Suppressor macrophage (primary cell): ENCODE measurements at regions not wholly inside any gene's neighbourhood (a gene's known extent, or its start where the extent isn't known, plus 50 kb on each side); places are given as distances from the start of the nearest gene placed in this dataset.
A peak's percentile ranks its signal among the peaks of the same experiment; 100 is the strongest.

ENCODE experiments used
- DNase-seq, 4 experiments: peaks; one replicate each; pipeline ENCODE4 v3.0.0-alpha.2; 2020 to 2022

GRCh38 chr4:24666816-24667477 lies 82.6 kb upstream of the DHX15 start:
- DNase-seq, result no peak

- no peak for DNase-seq
Observed at GRCh38 chr4:24668956-24669355, 84.6 kb upstream of the DHX15 start.

- no peak for DNase-seq
Observed at GRCh38 chr4:24669751-24670150, 85.4 kb upstream of the DHX15 start.

GRCh38 chr4:24671849-24672248 lies 87.5 kb upstream of the DHX15 start:
- peak; percentile 28 to 75 (median 61) for DNase-seq

GRCh38 chr4:24672880-24673279 lies 88.5 kb upstream of the DHX15 start:
- DNase-seq, result no peak

GRCh38 chr4:24674279-24674678 lies 89.9 kb upstream of the DHX15 start:
- DNase-seq, result peak in 3 of 4 experiments; percentile 32 to 47 (median 35)

GRCh38 chr4:24675721-24676389 lies 91.5 kb upstream of the DHX15 start:
- peak; percentile 45 to 72 (median 70) for DNase-seq

GRCh38 chr4:24677909-24678308 lies 93.6 kb upstream of the DHX15 start:
- no peak for DNase-seq

GRCh38 chr4:24680746-24681448 lies 96.5 kb upstream of the DHX15 start:
- no peak for DNase-seq

GRCh38 chr4:24683116-24683515 lies 98.8 kb upstream of the DHX15 start:
- peak in 3 of 4 experiments; percentile 15 to 49 (median 17) for DNase-seq

GRCh38 chr4:24686866-24687692 lies 102.7 kb upstream of the DHX15 start:
- peak; percentile 15 to 47 (median 36) for DNase-seq

GRCh38 chr4:24688453-24688852 lies 104.1 kb upstream of the DHX15 start:
- DNase-seq, result no peak

- no peak for DNase-seq
Observed at GRCh38 chr4:24689212-24689611, 104.9 kb upstream of the DHX15 start.

- DNase-seq, result no peak
Observed at GRCh38 chr4:24690436-24690835, 104.9 kb upstream of the SOD3 start.

GRCh38 chr4:24693636-24694035 lies 101.7 kb upstream of the SOD3 start:
- DNase-seq, result no peak

- no peak for DNase-seq
Observed at GRCh38 chr4:24700118-24700517, 95.3 kb upstream of the SOD3 start.

GRCh38 chr4:24701683-24702082 lies 93.7 kb upstream of the SOD3 start:
- DNase-seq, result no peak

- no peak for DNase-seq
Observed at GRCh38 chr4:24702281-24702680, 93.1 kb upstream of the SOD3 start.

- DNase-seq, result no peak
Observed at GRCh38 chr4:24703298-24703697, 92.1 kb upstream of the SOD3 start.

GRCh38 chr4:24704149-24704548 lies 91.2 kb upstream of the SOD3 start:
- no peak for DNase-seq

- no peak for DNase-seq
Observed at GRCh38 chr4:24705016-24705753, 90.2 kb upstream of the SOD3 start.

- no peak for DNase-seq
Observed at GRCh38 chr4:24713604-24714003, 81.8 kb upstream of the SOD3 start.
